AG08395 (cell line): ENCODE measurements at regions not wholly inside any gene's neighbourhood (a gene's known extent, or its start where the extent isn't known, plus 50 kb on each side); places are given as distances from the start of the nearest gene placed in this dataset.
"Not testable (repeated sequence)": the region's sequence is repeated elsewhere in the genome, so short reads cannot be mapped to it uniquely, and the experiment has no call there.

ENCODE experiments used
- DNase-seq: peaks from one replicate; pipeline ENCODE4 v3.0.0; 2012; ENCODE audit warnings: mixed read lengths, low spot score

DNA sequence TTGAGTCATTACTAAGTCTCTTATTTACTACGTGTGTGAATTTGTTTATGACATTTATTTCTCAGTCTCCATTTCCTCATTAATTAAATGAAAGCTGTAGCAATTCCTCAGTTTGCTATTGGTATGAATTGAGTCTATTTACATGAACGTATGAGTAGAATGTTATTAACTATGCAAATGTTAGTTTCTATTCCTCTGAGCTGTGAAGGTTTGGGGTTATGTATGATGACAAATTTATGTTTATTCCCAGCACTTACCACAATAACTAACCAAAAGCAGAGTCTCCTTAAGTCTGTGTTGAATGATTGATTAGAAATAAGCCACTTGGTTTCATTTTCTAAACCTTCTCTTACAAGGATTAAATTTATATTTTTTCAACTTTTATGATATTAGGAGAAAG, 1340.9 kb downstream of the FSCB start:
- no peak for DNase-seq

DNA sequence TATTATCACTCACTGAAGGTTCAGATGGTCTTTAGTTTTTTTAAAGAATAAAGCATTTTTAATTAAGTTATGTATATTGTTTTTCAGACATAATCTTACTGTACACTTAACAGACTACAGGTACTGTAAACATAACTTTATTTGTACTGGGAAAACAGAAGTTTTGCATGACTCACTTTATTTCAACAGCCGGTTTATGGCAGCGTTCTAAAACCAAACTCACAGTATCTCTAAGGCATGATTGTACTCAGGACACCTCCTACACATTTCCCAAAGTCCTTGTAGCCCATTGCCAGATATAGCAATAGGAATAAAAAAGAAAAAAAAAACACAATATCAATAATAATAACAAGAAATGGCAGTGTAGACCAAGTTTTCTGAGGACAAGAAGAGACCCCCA, 1341.4 kb downstream of the FSCB start:
- DNase-seq: no peak

DNA sequence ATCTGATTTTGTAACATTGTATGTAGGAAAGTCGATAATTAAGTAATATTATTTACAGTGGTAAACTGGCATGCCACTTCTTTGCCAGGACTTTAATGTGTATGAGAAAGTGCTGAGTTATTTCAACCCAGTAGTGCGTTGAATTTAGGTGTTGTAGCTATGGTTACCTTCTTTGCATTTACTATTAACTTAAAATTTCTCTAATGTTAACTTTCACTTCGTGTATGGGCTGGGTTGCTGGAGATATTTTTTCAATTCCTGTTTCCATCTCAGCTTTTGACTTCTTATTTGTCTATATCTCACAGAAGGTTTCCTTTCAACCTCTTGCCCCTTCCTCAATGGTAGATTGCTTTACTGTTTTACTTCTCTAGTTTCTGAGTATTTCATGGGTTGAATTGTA, 1345.6 kb downstream of the FSCB start:
- no peak for DNase-seq

DNA sequence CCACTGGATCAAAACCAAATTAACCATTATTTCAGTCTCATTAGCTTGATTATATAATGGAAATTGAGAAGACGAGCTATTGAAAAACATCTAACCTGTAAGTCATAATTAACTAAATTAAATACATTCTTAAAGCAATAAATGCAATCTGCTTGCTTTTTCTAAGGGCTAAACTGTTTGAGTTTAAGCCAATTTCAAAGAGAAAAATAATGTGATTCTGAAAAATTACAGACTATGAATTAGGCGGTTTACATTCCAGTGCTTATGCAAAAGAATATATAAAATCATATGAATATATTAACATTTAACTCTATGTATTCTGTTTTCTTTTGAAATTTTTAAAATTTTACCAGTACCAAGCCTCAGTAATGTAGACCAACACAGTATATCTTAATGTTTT, 1349.4 kb downstream of the FSCB start:
- DNase-seq: no peak

DNA sequence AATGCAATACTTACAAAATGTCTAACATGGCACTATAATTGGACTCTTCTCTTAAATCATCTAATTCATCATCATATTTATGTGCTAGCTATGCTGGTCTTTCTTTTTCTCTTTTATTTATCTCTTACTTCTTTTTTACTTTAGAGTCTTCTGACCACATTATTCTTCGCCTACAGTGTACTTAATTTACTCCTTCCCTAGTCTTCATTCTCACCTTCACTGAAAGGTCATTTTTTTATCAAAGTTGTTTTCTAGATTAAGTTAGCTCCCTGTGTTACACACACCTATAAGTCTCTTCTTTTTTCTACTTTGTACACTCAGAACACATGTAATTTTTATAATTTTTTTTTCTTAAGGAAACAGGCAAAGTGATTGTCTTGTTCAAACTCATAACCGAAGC, 1351.2 kb downstream of the FSCB start:
- no peak for DNase-seq

DNA sequence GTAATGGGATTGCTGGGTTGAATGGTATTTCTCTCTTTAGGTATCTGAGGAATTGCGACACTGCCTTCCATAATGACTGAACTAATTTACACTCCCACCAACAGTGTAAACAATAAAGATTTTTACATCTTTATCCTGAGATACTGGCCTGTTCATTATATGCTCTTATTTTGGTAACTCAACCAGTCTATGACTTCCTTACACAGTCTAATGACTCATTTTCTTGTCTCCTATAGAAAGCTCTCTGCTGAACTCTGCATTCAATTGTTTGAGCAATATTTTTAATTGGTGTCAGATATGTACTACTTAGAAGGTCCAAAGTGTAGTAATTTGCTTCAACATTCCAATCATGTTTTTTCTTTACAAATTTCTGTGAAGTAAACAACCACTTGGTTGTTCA, 1351.8 kb downstream of the FSCB start:
- DNase-seq: no peak

DNA sequence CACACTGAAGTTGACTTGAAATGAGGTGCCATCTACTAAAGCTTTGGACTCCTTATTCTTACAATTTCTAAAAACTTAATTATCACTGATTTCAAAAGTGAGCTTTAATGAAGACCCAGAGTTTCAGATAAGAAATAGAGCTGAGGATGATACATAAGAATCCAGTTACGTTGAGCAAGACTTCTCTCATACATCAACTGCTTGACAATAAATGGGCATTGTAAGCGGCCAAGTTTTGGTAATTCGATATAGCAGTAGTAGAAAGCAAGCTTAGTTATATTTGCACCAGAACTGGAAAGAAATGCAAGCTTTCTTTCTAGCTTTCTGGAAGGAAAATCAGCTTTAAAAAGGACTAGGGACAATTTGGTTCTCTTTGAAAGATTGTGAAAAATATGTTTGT, 1359.6 kb downstream of the FSCB start:
- DNase-seq: no peak

DNA sequence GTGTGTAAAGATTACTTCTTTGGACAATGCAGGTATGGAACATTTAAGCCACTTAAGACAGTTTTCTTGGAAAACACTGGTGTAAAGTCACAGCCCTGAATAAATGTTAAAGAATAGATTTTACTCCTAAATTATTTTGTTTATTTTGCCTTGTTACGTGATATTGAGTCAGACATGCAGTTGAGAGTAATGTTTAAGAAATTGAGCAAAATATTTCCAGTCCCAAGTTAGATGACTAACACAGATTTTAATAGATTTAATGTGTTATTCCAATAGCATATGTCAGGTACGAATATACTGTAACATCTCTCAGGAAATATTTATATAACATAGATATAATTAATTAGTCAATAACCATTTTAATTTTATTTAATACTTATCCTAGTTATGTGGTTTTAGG, 1361.7 kb downstream of the FSCB start:
- DNase-seq: no peak

DNA sequence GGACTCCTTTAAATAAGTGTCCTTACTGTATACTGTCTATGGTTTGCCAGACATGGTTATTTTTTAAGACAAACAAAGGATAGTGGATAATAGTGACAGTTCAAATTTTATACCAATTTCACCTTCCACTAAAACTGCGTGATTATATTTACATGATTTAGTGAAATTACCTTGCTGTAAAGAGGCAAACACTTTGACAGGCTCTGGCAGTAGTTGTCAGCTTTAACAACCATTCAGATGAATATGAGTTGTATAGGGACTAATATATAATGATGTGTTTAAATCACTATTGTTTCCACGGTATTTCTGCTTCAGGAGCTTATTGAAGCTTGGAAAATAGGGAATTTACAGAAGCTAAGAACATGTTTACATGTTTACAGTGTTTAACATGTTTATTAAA, 1364.0 kb downstream of the FSCB start:
- no peak for DNase-seq

DNA sequence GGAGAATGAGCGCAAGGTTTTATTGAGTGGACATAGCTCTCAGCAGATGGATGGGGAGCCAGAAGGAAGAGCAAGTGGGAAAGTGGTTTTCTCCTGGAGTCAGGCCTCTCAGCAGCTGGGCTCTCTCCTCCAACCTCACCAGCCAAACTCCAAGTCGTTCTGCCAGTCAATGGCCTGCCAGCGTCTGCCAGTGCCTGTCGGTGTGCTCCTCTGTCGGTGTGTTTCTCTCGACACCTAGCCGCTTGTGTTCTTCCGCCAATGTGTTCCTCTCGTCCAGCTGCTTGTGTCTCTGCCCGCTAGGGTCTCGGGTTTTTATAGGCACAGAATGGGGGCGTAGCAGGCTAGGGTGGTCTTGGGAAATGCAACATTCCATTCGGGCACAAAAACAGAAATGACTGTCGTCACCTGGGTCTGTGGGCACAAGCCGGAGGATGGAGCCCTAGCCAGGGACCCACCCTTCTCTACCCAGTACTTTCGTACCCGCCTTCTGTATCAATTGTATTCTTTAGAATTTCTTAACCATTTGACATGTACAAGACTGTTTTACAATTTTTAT, 1365.4 kb downstream of the FSCB start:
- no peak for DNase-seq

DNA sequence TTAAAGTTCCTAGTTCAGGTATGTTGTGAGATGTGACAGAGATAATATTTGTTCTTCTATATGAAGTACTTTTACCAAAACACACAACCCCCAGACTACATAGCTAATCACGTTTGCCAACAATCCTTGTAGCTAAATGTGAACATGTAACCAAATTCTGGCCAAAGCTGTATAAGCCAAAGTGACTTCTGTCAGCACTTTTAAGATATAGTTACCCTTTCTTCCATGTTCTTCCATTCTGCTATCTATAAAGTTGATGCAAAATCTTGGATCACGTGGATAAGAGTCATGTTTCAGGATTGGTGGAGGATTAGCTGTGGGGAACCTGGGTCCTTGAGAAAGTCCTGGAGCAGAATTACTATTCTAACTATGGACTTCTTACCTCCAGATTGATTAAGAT, 1366.6 kb downstream of the FSCB start:
- DNase-seq: no peak

DNA sequence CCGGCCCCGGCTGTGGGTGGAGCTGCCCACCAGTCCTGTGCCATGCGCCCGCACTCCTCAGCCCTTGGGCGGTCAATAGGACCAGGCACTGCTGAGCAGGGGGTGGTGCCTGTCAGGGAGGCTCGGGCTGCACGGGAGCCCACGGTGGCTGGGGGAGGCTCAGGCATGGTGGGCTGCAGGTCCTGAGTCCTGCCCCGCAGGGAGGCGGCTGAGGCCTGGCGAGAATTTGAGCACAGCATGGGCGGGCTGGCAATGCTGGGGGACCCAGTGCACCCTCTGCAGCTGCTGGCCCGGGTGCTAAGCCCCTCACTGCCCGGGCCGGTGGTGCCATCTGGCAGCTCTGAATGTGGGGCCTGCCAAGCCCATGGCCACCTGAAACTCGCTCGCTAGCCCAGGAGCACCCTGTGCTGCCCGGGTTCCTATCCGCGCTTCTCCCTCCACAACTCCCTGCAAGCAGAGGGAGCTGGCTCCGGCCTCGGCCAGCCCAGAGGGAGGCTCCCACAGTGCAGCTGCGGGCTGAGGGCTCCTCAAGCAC, 1371.1 kb downstream of the FSCB start:
- no peak for DNase-seq

DNA sequence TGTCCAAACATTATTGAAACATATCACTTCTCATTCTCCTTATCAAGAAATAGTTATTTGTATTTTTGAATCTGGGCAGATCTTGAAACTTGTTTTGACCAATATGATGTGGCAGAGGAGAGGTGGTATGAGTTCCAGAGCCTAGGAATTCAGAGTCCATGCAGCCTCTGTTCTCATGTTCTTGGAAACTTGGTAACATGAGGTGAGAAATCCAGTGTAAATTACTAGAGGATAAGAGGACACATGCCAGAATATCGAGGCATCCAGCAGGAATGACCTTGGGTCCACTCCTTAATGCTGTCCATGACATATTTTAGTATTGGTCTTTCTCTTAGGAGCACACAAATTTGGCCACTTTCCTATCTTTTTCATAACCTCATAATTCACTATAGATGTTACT, 1374.6 kb downstream of the FSCB start:
- DNase-seq: no peak

DNA sequence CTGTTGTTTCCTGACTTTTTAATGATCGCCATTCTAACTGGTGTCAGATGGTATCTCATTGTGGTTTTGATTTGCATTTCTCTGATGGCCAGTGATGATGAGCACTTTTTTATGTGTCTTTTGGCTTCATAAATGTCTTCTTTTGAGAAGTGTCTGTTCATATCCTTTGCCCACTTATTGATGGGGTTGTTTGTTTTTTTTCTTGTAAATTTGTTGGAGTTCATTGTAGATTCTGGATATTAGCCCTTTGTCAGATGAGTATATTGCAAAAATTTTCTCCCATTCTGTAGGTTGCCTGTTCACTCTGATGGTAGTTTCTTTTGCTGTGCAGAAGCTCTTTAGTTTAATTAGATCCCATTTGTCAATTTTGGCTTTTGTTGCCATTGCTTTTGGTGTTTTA, 1378.7 kb downstream of the FSCB start:
- DNase-seq: not testable (repeated sequence)

DNA sequence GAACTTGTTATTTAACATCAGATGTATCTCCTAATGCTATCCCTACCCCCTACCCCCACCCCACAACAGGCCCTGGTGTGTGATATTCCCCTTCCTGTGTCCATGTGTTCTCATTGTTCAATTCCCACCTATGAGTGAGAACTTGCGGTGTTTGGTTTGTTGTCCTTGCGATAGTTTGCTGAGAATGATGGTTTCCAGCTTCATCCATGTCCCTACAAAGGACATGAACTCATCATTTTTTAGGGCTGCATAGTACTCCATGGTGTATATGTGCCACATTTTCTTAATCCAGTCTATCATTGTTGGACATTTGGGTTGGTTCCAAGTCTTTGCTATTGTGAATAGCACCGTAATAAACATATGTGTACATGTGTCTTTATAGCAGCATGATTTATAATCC, 1379.2 kb downstream of the FSCB start:
- DNase-seq: not testable (repeated sequence)

DNA sequence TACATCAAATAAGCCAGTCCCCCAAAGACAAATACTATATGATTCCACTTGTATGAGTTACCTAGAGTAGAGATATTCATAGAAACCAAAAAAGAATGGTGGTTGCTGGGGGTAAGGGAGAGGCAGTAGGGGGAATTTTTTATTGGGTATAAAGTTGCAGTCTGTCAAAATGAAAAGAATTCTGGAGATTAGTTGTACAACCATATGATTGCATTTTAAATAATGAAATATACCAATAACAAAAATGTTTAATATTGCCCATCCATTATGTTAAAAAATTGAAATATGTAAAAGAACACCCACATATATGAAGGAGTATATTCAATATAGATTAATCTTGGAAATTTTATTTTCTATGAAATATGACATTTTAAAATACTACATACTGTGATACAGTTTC, 1383.5 kb downstream of the FSCB start:
- no peak for DNase-seq

DNA sequence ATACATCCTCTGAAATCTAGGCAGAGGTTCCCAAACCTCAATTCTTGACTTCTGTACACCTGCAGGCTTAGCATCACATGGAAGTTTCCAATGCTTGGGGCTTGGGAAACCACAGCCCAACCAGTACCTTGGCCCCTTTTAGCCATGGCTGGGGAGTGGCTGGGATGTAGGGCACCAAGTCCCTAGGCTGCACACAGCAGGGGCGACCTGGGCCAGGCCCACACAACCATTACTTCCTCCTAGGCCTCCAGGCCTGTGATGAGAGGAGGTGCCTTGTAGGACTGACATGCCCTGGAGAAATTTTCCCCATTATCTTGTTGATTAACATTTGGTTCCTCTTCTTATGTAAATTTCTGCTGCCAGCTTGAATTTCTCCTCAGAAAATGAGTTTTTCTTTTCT, 1387.4 kb downstream of the FSCB start:
- no peak for DNase-seq

DNA sequence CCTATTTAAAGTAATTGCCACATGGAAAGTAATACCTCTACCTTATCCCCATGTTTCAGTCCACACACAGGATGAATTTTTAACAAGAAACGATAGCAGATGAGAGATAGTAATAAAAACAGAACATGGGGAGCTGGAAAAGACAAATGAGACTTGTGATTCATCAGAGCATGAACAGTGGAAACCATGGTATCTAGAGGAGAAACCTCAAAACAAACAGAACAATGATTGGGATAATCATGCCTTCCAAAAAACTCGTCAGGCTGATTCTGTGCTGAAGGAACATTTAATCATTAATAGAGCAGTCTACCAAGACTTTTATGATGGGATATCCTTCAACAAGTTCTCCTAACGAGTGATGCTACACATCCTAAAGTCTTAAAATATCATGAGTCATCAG, 1390.7 kb downstream of the FSCB start:
- DNase-seq: no peak

DNA sequence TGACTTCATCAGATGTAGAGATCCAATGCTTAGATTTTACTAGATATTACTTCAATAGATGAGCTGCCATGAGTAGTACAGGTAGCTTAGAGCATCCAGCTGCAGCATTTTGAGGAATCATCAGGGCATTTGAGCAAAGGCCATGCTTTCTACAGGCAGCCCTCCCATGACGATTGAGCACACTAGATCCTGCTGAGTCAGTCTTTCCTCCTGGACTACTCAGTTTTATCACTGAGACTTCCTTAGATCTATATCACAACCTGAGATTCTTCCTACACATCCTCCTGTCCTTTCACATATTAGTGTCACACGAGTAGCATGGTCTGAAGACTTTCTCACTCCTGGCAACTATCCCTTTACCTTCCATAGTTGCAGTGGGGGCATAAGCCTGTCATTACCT, 1401.8 kb downstream of the FSCB start:
- no peak for DNase-seq

DNA sequence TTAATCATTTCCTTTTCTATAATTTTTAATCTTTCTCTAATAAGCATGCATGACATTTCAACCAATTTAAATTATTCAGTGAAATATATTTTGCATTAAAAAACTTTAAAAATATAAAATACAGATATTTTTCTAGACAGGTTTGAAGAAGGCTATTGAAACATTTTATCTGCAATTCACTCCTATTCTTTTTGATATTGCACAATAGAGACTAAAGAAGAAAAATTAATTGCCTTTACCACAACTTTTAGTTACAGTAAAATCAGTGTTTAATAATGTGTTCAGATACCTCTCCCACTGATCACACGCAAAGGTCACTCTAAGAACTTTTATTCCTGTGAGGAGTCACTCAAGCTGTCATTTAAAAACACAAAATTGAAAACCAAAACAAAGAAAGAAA, 1416.7 kb downstream of the FSCB start:
- no peak for DNase-seq

DNA sequence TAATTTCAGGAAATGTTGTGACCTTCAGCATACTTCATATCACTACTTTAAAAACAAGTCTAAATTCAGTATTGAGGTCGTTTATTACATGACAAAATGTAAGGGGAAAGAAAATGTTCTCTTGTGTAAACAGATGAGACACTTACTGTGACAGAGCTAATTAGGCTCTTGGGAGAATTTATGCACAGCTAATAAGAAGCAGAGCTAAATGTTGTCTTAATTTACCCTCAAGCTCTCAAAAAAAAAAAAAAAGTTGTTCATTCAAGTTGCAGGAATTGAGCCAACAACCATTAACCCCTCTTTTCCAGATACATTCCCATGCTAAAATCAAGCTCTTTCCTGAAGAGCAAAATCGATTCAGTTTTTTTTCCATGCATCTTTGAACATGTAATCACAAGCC, 1419.4 kb downstream of the FSCB start:
- no peak for DNase-seq

DNA sequence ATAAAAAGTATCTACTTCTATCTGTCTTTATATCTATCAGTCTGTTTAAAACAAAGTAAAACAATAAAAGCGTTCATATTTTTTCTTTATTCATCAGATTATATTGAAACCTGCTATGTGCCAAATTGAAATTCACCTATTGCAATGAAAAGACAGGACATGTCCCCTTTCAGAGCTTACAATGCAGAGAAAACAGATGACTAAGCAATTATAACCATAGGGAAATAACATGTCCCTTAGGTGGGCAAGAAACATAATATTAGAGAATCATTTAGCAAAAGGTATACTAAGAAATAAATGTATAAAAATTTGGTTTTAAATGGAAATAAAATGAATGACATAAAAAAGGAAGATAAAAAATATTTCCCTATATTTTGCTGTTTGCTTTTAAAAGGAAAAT, 1421.3 kb downstream of the FSCB start:
- no peak for DNase-seq

DNA sequence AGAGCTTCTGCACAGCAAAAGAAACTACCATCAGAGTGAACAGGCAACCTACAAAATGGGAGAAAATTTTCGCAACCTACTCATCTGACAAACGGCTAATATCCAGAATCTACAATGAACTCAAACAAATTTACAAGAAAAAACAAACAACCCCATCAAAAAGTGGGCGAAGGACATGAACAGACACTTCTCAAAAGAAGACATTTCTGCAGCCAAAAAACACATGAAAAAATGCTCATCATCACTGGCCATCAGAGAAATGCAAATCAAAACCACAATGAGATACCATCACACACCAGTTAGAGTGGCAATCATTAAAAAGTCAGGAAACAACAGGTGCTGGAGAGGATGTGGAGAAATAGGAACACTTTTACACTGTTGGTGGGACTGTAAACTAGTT, 1439.7 kb downstream of the FSCB start:
- not testable (repeated sequence) for DNase-seq

DNA sequence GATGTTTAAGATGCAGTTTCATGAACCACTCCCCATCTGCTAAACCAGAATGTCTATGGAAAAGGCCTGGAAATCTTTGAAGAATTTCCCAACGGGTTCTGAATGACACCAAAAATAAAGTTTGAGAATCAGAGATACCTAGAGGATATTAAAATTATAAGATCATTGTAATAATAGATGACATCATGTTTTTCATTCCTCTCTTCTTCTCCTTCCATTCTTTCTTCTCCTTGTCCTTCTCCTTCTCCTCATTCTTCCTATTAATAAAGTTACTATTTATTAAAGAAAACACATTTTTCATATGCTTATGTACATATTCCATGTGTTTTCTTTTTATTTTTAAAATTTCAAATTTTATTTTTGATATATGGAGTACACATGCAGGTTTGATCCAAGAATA, 1449.4 kb downstream of the LRFN5 start:
- no peak for DNase-seq

DNA sequence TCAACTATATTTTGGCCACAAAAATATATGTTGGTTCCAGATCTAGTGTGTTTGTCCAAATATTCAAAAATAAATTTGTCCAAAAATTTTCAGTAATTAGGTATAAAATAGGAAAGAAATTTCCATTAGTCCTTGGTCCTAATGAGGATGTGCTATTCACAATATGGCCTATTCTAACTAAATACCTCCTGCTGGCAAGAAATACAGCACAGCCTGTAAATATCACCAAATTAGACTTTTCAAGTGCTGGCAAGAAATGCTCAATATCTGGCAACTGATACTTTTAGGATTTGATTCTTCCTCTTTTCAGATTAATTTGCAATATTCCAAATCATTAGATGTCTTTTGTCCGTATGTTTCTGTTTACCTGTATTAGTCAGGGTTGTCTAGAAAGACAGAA, 1446.2 kb downstream of the LRFN5 start:
- no peak for DNase-seq
